Adrenal gland (tissue), 9 donors: ENCODE measurements at regions not wholly inside any gene's neighbourhood (a gene's known extent, or its start where the extent isn't known, plus 50 kb on each side); places are given as distances from the start of the nearest gene placed in this dataset.

Source experiments
- DNase-seq, 7 donors: peaks; one replicate each; pipeline ENCODE4 v3.0.0-alpha.2; 2019 to 2020
- H3K27ac ChIP-seq, 5 donors: fragments of 200-600 bp; sonication (generic) in 4 of 5; 1 replicate in 3 of 5; 2 replicates in 2 of 5; pipeline versions ENCODE4 v1.5.1 to v1.8.0; 2016 to 2020; ENCODE audit warnings: mild to moderate bottlenecking in 1 of 5
- H3K27me3 ChIP-seq: fragments of 200-600 bp; 2 replicates; pipeline ENCODE4 v1.8.0; 2021
- H3K36me3 ChIP-seq, 2 donors: fragments of 200-600 bp; replicated peaks in 1 of 2; 1 replicate in 1 of 2; 2 replicates in 1 of 2; pipeline versions ENCODE4 v1.5.1 to v1.8.0; 2018 to 2022
- H3K4me1 ChIP-seq, 2 donors: fragments of 200-600 bp; replicated peaks in 1 of 2; 1 replicate in 1 of 2; 2 replicates in 1 of 2; pipeline versions ENCODE4 v1.5.1 to v1.8.0; 2018 to 2021
- H3K4me3 ChIP-seq, 4 donors: fragments of 200-600 bp; sonication (generic) in 3 of 4; one replicate each; pipeline ENCODE4 v1.5.1; 2016 to 2018
- H3K9me3 ChIP-seq, 3 donors: fragments of 200-600 bp; sonication (generic) in 1 of 3; replicated peaks in 1 of 3; 1 replicate in 2 of 3; 2 replicates in 1 of 3; pipeline versions ENCODE4 v1.5.1 to v1.8.0; 2016 to 2021
- POLR2A ChIP-seq, 2 donors: fragments of 450-650 bp; IDR thresholded peaks; one replicate each; pipeline ENCODE4 v1.6.1; 2017; ENCODE audit warnings: antibody characterized with exemption in 2 of 2, mild to moderate bottlenecking in 2 of 2, moderate library complexity in 1 of 2
- WGBS, 4 donors: extraction: QIAGEN DNeasy Blood & Tissue Kit in 2 of 4; methylation state at CpG; one replicate each; pipeline versions ENCODE4 v1.1.5 to v1.1.7; 2013 to 2017; 5-methylcytosine and 5-hydroxymethylcytosine counted together
- intact Hi-C, 2 donors: fragments of 100-400 bp; cut with DNase I; formaldehyde crosslinking; loops; one replicate each; pipeline versions ENCODE4 v1.14.1 to v1.15.0; 2022 to 2023
- TF ChIP-seq, protein P1 (sequence below), 6 experiments: fragments of 450-650 bp in 4 of 6; fragments of 200-600 bp in 2 of 6; sonication (generic) in 1 of 6; IDR thresholded peaks; 1 replicate in 5 of 6; 2 replicates in 1 of 6; pipeline versions ENCODE4 v1.5.1 to v1.8.0; 2016 to 2021; ENCODE audit warnings: antibody characterized with exemption in 6 of 6, mild to moderate bottlenecking in 2 of 6, moderate library complexity in 1 of 6
- donor health status: healthy with polysubstance abuse.
- donor health status: Bipolar disorder and iron deficiency.
- donor health status: DM: yes; HTN: yes; CAD: no.
- donor health status: DM: no; HTN: no; CAD: no.
- donor health status: DM: no; HTN: no; CAD: no.

DNA sequence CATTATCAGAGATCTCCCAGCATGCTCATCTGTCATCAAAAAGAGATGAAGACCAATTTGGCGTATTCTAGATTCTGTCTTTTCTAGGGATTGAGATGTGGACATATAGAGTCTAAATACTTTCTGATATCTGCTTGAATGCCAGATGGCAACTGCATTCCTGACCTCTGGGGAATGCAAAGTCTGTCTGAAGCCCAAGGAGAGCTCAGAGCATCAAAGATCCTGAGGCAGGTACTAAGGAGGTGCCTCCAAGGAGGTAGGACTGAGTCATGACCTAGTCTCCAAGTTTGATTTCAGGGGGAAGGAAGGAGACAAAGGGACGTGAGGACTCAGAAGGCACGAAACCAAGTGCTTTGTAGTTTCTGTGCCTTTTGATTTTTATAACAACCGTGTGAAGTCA lies 448.4 kb downstream of the HS3ST3B1 start:
- no peak overlapping the region for H3K4me3 ChIP-seq
- 79 to 93% (median 90%) methylated on average over 4 of the region's 4 CpGs for whole genome bisulfite sequencing, 4 donors

DNA sequence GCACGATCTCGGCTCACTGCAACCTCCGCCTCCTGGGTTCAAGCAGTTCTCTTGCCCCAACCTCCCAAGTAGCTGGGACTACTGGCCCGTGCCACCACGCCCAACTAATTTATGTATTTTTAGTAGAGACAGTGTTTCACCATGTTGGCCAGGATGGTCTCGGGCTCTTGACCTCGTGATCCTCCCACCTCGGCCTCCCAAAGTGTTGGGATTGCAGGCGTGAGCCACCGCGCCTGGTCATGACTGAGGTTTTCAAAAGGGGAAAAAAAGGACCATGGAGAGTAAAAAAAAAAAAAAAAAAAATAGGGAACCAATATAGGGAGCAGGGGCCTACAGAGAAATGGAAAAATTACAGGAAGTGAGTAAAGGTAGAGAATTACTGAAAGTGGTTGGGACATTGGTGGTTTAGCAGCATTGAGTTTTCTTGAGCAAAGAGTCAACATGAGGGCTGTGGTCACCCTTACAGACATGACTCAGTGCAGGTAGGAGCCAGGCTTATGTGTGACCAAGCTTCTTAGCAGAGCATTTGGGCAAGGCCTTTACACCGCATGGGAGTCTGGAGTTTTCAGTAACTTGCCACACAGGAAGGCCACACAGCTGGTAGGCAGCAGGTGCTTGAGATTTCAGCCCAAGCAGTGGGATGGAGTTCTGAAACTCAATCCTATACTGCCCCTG lies 447.3 kb downstream of the HS3ST3B1 start:
- no peak for TF ChIP-seq POLR2A (IDR thresholded peaks at IDR 0.05)
- TF ChIP-seq, protein P1, sequence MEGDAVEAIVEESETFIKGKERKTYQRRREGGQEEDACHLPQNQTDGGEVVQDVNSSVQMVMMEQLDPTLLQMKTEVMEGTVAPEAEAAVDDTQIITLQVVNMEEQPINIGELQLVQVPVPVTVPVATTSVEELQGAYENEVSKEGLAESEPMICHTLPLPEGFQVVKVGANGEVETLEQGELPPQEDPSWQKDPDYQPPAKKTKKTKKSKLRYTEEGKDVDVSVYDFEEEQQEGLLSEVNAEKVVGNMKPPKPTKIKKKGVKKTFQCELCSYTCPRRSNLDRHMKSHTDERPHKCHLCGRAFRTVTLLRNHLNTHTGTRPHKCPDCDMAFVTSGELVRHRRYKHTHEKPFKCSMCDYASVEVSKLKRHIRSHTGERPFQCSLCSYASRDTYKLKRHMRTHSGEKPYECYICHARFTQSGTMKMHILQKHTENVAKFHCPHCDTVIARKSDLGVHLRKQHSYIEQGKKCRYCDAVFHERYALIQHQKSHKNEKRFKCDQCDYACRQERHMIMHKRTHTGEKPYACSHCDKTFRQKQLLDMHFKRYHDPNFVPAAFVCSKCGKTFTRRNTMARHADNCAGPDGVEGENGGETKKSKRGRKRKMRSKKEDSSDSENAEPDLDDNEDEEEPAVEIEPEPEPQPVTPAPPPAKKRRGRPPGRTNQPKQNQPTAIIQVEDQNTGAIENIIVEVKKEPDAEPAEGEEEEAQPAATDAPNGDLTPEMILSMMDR (IDR thresholded peaks at IDR 0.05), result no peak
- no peak for DNase-seq

More for the DNA sequence above, 448.4 kb downstream of the HS3ST3B1 start:
- H3K36me3 ChIP-seq, result no peaks in the 10 kb centered on the region
- no peak overlapping the region for H3K27ac ChIP-seq
- no peak for DNase-seq
- no peaks in the 10 kb centered on the region for H3K9me3 ChIP-seq
- no peaks in the 10 kb centered on the region for H3K4me1 ChIP-seq
- H3K27me3 ChIP-seq, result no peaks in the 10 kb centered on the region
- intact Hi-C loops, result no loop called here
- no peak for TF ChIP-seq POLR2A (IDR thresholded peaks at IDR 0.05)
- TF ChIP-seq, protein P1 (IDR thresholded peaks at IDR 0.05), result no peak

DNA sequence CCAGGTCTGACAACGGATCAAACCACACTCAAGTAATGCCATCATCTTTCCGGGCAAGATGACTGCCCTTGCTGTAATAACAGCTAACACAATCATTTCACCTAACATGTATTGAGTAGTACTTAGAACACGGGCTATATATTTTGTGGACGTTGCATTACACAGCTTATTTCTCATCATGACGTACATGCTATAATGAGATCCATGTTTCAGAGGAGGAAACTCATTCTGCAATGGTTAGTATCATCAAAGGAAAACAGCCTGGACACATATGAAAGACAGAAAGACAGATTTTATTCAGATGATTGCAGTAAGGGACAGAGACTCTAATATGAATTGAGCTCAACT lies 446.7 kb downstream of the HS3ST3B1 start:
- intact Hi-C loops, result no loop called here
- no peak for DNase-seq
- Histone ChIP-seq H3K27me3 (no peaks in the 10 kb centered on the region), H3K27ac (no peak overlapping the region), H3K4me1 (no peaks in the 10 kb centered on the region), H3K4me3 (no peak overlapping the region), H3K9me3 (no peaks in the 10 kb centered on the region), H3K36me3 (no peaks in the 10 kb centered on the region)
- TF ChIP-seq, protein P1 (IDR thresholded peaks at IDR 0.05), result no peak
- no peak for TF ChIP-seq POLR2A (IDR thresholded peaks at IDR 0.05)
- WGBS, 4 donors, result 62 to 76% (median 67%) methylated on average over 5 of the region's 5 CpGs

More for the DNA sequence above, 447.3 kb downstream of the HS3ST3B1 start:
- Histone ChIP-seq H3K36me3 (no peaks in the 10 kb centered on the region), H3K9me3 (no peaks in the 10 kb centered on the region), H3K27ac (no peak overlapping the region), H3K4me1 (no peaks in the 10 kb centered on the region), H3K27me3 (no peaks in the 10 kb centered on the region), H3K4me3 (no peak overlapping the region)
- WGBS, 4 donors, result 80 to 85% (median 81%) methylated on average over 11 to 12 of the region's 12 CpGs
- intact Hi-C loops, result no loop called here

DNA sequence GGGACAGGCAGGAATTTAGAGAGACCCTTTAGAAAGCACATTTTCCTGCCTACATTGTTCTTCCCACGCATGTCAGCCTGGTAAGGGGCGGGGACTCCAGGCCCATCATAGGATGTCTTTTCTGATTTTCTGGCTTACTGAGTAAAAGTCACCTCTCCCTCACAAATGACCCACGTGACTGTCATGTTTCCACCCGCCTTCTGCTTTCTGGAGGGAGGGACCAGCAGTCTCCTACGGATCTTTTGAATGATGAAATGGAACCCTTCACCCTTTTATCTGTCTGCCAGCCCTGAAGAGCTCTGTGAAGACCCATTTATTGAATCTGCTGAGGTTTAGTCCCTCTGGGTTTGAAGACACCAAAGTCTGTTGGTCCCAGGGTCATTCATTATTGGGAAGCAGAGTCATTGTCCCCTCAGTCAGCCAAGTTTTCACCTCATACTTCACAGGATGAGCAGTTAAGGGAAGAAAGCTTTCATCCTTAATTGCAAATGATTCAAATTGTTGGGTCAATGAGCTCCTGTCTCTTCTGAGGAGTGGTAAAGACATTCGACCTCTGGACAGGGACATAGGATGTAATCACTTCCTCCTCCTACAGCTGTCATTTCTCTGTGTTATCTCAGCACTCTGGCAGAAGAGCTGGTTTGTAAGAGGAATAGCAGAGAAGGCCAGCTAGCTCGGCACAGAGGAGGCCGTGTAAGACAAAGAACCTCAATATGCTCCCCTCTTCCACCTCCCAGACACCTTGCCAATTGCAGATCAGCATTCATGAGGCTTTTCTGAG lies 446.1 kb downstream of the HS3ST3B1 start:
- TF ChIP-seq POLR2A (IDR thresholded peaks at IDR 0.05), result no peak
- TF ChIP-seq, protein P1 (IDR thresholded peaks at IDR 0.05), result no peak
- no peaks in the 10 kb centered on the region for H3K9me3 ChIP-seq
- WGBS, 4 donors, result 50 to 56% (median 52%) methylated on average over 8 of the region's 8 CpGs
- H3K4me1 ChIP-seq, result no peaks in the 10 kb centered on the region
- DNase-seq, result no peak
- no peaks in the 10 kb centered on the region for H3K36me3 ChIP-seq
- intact Hi-C loops, result no loop called here
- no peak overlapping the region for H3K4me3 ChIP-seq
- no peak overlapping the region for H3K27ac ChIP-seq
- no peaks in the 10 kb centered on the region for H3K27me3 ChIP-seq
